HL-60 (cell line): ENCODE measurements at regions not wholly inside any gene's neighbourhood (a gene's known extent, or its start where the extent isn't known, plus 50 kb on each side); places are given as distances from the start of the nearest gene placed in this dataset.

Experiments
- CTCF ChIP-seq: IDR thresholded peaks from one replicate; pipeline ENCODE4 v1.5.1; 2011; ENCODE audit warnings: low read length, control low read depth, inconsistent platforms; ENCODE audit not compliant: insufficient read depth
- POLR2AphosphoS5 ChIP-seq: IDR thresholded peaks from 2 replicates; pipeline ENCODE4 v1.6.1; 2012; ENCODE audit warnings: low read depth

- TF ChIP-seq CTCF: no peak
- TF ChIP-seq POLR2AphosphoS5: no peak
Observed at GRCh38 chr7:52163311-52163710, 846.7 kb upstream of the COBL start.
